Caco-2 (cell line): ENCODE measurements at regions not wholly inside any gene's neighbourhood (a gene's known extent, or its start where the extent isn't known, plus 50 kb on each side); places are given as distances from the start of the nearest gene placed in this dataset.

ENCODE experiments used
- BruUV-seq: library from RNA; stranded (reverse); fragments of 400-500 nt; replicated peaks from 2 replicates; lab custom pipeline; 2021; lab: Mats Ljungman, UMichigan
- CTCF ChIA-PET: fragments of 300-600 bp; sonication (Branson Sonifier 250); formaldehyde crosslinking; loops from one replicate; lab custom pipeline; 2022; ENCODE audit warnings: antibody characterized with exemption; lab: Charles Lee
- POLR2A ChIA-PET: fragments of 300-600 bp; sonication (Branson Sonifier 250); formaldehyde crosslinking; loops from one replicate; lab custom pipeline; 2022; ENCODE audit warnings: antibody characterized with exemption; lab: Charles Lee
- DNase-seq, 2 experiments: peaks; one replicate each; pipeline versions ENCODE4 v3.0.0 to v3.0.0-alpha.2; 2020 to 2022
- H3K27me3 ChIP-seq: replicated peaks from 2 replicates; pipeline ENCODE4 v1.6.0; 2011; ENCODE audit warnings: low read length; ENCODE audit not compliant: control insufficient read depth, insufficient read depth
- H3K36me3 ChIP-seq: 2 replicates; pipeline ENCODE4 v1.5.1; 2011; ENCODE audit warnings: low read length; ENCODE audit not compliant: control insufficient read depth, insufficient read depth
- H3K4me1 ChIP-seq: fragments of 250-450 bp; sonication (Bioruptor Pico); 2 replicates; pipeline ENCODE4 v1.5.1; 2020; ENCODE audit warnings: mild to moderate bottlenecking
- H3K4me3 ChIP-seq: 2 replicates; pipeline ENCODE4 v1.5.1; 2011; ENCODE audit warnings: low read depth, mild to moderate bottlenecking, control low read depth, low read length
- H3K9me3 ChIP-seq: fragments of 250-450 bp; sonication (Bioruptor Pico); 2 replicates; pipeline ENCODE4 v1.5.1; 2020; ENCODE audit warnings: mild to moderate bottlenecking, moderate library complexity
- H3K27ac Mint-ChIP-seq: one replicate; pipeline ENCODE4 v1.8.0; 2022; ENCODE audit warnings: mixed read lengths; ENCODE audit not compliant: unreplicated experiment
- H3K27me3 Mint-ChIP-seq: one replicate; pipeline ENCODE4 v1.8.0; 2022; ENCODE audit warnings: mixed read lengths; ENCODE audit not compliant: insufficient read depth, unreplicated experiment
- H3K36me3 Mint-ChIP-seq: one replicate; pipeline ENCODE4 v1.8.0; 2022; ENCODE audit warnings: mild to moderate bottlenecking, mixed read lengths; ENCODE audit not compliant: insufficient read depth, unreplicated experiment
- H3K4me1 Mint-ChIP-seq: one replicate; pipeline ENCODE4 v1.8.0; 2022; ENCODE audit warnings: low read depth, mixed read lengths; ENCODE audit not compliant: unreplicated experiment
- H3K4me3 Mint-ChIP-seq: one replicate; pipeline ENCODE4 v1.8.0; 2022; ENCODE audit warnings: mild to moderate bottlenecking, moderate library complexity, mixed read lengths; ENCODE audit not compliant: unreplicated experiment
- H3K9me3 Mint-ChIP-seq: one replicate; pipeline ENCODE4 v1.8.0; 2022; ENCODE audit warnings: mixed read lengths; ENCODE audit not compliant: unreplicated experiment
- intact Hi-C: fragments of 100-400 bp; cut with micrococcal nuclease; formaldehyde crosslinking; loops from one replicate; pipeline ENCODE4 v1.10.0; 2022; ENCODE audit not compliant: unreplicated experiment
- TF ChIP-seq, protein P1 (sequence below), 2 experiments: fragments of 200-600 bp in 1 of 2; IDR thresholded peaks; 1 replicate in 1 of 2; 2 replicates in 1 of 2; pipeline versions ENCODE4 v1.5.1 to v1.8.0; 2011 to 2022; ENCODE audit warnings: antibody characterized with exemption in 1 of 2, control low read depth in 1 of 2, inconsistent platforms in 1 of 2, low read depth in 1 of 2, low read length in 1 of 2, mild to moderate bottlenecking in 1 of 2, moderate library complexity in 1 of 2; ENCODE audit not compliant: insufficient read depth in 1 of 2, severe bottlenecking in 1 of 2, unreplicated experiment in 1 of 2

- Mint-ChIP-seq H3K9me3 (no peaks in the 10 kb centered on the region), H3K27ac (no peak overlapping the region), H3K4me1 (peaks cover 7% of the 10 kb centered on the region), H3K36me3 (no peaks in the 10 kb centered on the region), H3K4me3 (no peak overlapping the region), H3K27me3 (no peaks in the 10 kb centered on the region)
- intact Hi-C loops = no loop called here
- Histone ChIP-seq H3K9me3 (no peaks in the 10 kb centered on the region), H3K4me3 (no peak overlapping the region), H3K36me3 (no peaks in the 10 kb centered on the region), H3K27me3 (no peaks in the 10 kb centered on the region), H3K4me1 (peaks cover 23% of the 10 kb centered on the region)
- POLR2A ChIA-PET = no interaction called here
- DNase-seq = no peak
- BruUV-seq = no TSS peak
- TF ChIP-seq, protein P1, sequence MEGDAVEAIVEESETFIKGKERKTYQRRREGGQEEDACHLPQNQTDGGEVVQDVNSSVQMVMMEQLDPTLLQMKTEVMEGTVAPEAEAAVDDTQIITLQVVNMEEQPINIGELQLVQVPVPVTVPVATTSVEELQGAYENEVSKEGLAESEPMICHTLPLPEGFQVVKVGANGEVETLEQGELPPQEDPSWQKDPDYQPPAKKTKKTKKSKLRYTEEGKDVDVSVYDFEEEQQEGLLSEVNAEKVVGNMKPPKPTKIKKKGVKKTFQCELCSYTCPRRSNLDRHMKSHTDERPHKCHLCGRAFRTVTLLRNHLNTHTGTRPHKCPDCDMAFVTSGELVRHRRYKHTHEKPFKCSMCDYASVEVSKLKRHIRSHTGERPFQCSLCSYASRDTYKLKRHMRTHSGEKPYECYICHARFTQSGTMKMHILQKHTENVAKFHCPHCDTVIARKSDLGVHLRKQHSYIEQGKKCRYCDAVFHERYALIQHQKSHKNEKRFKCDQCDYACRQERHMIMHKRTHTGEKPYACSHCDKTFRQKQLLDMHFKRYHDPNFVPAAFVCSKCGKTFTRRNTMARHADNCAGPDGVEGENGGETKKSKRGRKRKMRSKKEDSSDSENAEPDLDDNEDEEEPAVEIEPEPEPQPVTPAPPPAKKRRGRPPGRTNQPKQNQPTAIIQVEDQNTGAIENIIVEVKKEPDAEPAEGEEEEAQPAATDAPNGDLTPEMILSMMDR (IDR thresholded peaks at IDR 0.05; ENCODE audit: insufficient read depth in 1 of 2, low read depth in 1 of 2, low read length in 1 of 2, severe bottlenecking in 1 of 2, unreplicated experiment in 1 of 2) = no peak
- CTCF ChIA-PET = no interaction called here
Measured at GRCh38 chr3:72413228-72413627, 435.0 kb downstream of the SHQ1 start.

GRCh38 chr3:72412340-72412956 lies 435.8 kb downstream of the SHQ1 start:
- intact Hi-C loops = no loop called here
- Histone ChIP-seq H3K4me1 (peaks cover 29% of the 10 kb centered on the region), H3K9me3 (no peaks in the 10 kb centered on the region), H3K27me3 (no peaks in the 10 kb centered on the region), H3K4me3 (no peak overlapping the region), H3K36me3 (no peaks in the 10 kb centered on the region)
- TF ChIP-seq, protein P1 (IDR thresholded peaks at IDR 0.05; ENCODE audit: insufficient read depth in 1 of 2, low read depth in 1 of 2, low read length in 1 of 2, severe bottlenecking in 1 of 2, unreplicated experiment in 1 of 2) = no peak
- Mint-ChIP-seq H3K4me3 (no peak overlapping the region), H3K9me3 (no peaks in the 10 kb centered on the region), H3K4me1 (peaks cover 7% of the 10 kb centered on the region), H3K27me3 (no peaks in the 10 kb centered on the region), H3K36me3 (no peaks in the 10 kb centered on the region), H3K27ac (no peak overlapping the region)
- no peak for DNase-seq
- CTCF ChIA-PET = interaction anchor here (0.6 kb wide), 1 partner anchor 9 kb away, joined by 3 read pairs; no protein-coding TSS in a partner anchor
- POLR2A ChIA-PET = no interaction called here
- BruUV-seq = no TSS peak

GRCh38 chr3:72411843-72412242 lies 436.4 kb downstream of the SHQ1 start:
- no TSS peak for BruUV-seq
- H3K9me3 ChIP-seq = no peaks in the 10 kb centered on the region
- H3K4me1 Mint-ChIP-seq = peaks cover 7% of the 10 kb centered on the region
- H3K36me3 ChIP-seq = no peaks in the 10 kb centered on the region
- ChIA-PET CTCF (interaction anchor here (0.6 kb wide), 1 partner anchor 10 kb away, joined by 3 read pairs; no protein-coding TSS in a partner anchor), POLR2A (no interaction called here)
- intact Hi-C loops = no loop called here
- no peaks in the 10 kb centered on the region for H3K27me3 ChIP-seq
- H3K4me3 Mint-ChIP-seq = no peak overlapping the region
- H3K4me1 ChIP-seq = peaks cover 33% of the 10 kb centered on the region
- H3K36me3 Mint-ChIP-seq = no peaks in the 10 kb centered on the region
- no peak overlapping the region for H3K4me3 ChIP-seq
- H3K27me3 Mint-ChIP-seq = no peaks in the 10 kb centered on the region
- H3K27ac Mint-ChIP-seq = no peak overlapping the region
- H3K9me3 Mint-ChIP-seq = no peaks in the 10 kb centered on the region
- no peak for DNase-seq
- TF ChIP-seq, protein P1 (IDR thresholded peaks at IDR 0.05; ENCODE audit: insufficient read depth in 1 of 2, low read depth in 1 of 2, low read length in 1 of 2, severe bottlenecking in 1 of 2, unreplicated experiment in 1 of 2) = no peak
